CD4-positive, alpha-beta T cell treated with Interleukin-2 at 100 ng/mL for 4 hours (primary cell): ENCODE measurements at regions not wholly inside any gene's neighbourhood (a gene's known extent, or its start where the extent isn't known, plus 50 kb on each side); places are given as distances from the start of the nearest gene placed in this dataset.

Source experiments
- DNase-seq: peaks from one replicate; pipeline ENCODE4 v3.0.0-alpha.2; 2020; ENCODE audit warnings: low spot score

DNA sequence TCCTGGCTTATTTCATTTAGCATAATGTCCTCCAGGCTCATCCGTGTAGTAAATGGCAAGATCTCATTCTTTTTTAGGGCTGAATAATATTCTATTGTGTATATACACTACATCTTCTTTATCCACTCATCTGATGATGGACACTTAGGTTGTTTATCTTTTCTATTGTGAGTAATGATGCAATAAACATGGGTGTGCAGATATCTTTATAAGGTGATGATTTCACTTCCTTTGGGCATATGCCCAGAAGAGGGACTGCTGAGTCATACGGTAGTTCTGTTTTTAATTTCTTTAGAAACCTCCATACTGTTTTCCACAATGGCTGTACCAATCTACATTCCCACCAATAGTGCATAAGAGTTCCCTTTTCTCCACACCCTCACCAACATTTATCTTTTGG is 317.6 kb upstream of the CNKSR2 start:
- DNase-seq = no peak

GRCh38 chrX:21047034-21047455 is 327.2 kb upstream of the CNKSR2 start:
- no peak for DNase-seq

GRCh38 chrX:21014326-21014725 is 359.9 kb upstream of the CNKSR2 start:
- DNase-seq = no peak

- no peak for DNase-seq
Observed at GRCh38 chrX:21004835-21005234, 369.4 kb upstream of the CNKSR2 start.

GRCh38 chrX:20995829-20996228 is 378.4 kb upstream of the CNKSR2 start:
- DNase-seq = no peak

GRCh38 chrX:20989361-20989760 is 384.9 kb upstream of the CNKSR2 start:
- no peak for DNase-seq

DNA sequence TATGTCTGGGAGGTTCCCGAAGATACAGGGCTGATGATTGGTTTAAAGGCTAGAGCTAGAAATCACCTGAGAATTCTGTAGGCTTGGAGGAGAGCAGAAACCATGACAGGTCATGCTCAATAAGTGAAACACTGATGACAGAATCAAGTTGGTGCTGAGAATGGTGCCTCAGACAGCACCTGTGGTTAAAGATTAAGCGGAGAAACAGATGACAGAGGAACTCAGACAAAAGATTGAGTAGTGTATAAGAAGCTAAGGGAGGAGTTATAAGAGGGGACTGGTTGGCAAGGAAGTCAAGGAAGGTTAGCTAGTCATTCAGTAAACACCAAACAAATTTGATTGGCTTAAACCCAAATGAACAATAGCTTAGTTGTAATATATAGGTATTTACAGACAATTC is 385.4 kb upstream of the CNKSR2 start:
- DNase-seq = no peak

DNA sequence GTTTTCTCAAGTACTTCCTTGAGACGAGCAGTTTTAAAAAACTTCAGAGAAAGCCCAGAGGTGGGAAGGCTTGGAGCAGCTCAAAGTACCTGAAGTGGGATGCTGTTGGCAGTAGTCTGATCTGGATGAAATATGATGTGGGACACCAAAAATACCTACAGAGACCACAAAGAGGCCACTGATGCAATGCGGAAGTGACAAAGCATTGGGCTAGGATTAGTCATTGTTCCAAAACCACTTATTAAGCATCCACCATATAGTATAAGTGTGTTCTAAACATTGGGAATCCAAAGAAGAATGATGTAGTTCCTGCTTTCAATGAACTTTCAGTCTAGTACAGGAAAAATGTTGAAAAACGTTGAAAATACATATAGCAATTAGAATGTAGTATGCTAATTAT is 386.1 kb upstream of the CNKSR2 start:
- DNase-seq = no peak

DNA sequence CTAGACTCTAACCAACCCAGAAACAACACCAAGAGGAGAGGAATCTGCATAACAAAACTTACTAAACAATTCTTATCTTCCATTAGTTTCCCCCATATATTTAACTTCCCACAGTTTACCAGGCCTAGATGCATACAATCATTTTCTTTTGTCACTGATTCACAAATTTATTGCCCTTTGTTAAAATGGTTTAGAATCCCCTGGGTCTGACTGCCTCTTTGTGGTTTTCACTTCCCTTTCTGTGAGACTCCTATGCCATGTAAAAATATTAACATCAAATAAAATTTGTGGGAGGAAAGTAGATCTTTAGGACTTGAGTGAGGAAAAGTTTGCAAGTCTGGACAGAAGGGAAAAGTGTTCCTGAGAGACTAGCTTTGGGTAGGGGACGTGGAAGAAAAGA is 393.8 kb upstream of the CNKSR2 start:
- no peak for DNase-seq

- DNase-seq = no peak
Observed at GRCh38 chrX:20974326-20974725, 399.9 kb upstream of the CNKSR2 start.

DNA sequence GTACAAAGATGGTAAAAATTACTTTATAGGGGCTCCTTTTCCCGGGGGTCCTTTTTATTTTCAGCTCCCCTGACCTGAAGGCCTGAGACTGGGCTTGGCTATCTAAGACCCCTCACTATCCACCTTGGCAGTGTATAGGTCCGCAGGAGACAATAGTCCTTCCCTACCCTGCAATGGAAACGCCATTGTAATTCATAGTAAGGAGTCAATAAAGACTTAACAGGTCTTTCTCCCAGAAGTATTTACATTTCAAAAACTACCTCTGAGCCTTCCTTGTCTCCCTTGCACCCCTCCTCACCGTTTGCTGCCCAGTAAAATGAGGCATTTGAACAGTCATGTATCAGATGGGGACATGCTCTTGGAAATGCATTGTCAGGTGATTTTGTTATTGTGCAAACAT is 401.2 kb upstream of the CNKSR2 start:
- DNase-seq = no peak

- DNase-seq = no peak
Observed at GRCh38 chrX:20971250-20971649, 403.0 kb upstream of the CNKSR2 start.

GRCh38 chrX:20969565-20969964 is 404.7 kb upstream of the CNKSR2 start:
- DNase-seq = no peak

DNA sequence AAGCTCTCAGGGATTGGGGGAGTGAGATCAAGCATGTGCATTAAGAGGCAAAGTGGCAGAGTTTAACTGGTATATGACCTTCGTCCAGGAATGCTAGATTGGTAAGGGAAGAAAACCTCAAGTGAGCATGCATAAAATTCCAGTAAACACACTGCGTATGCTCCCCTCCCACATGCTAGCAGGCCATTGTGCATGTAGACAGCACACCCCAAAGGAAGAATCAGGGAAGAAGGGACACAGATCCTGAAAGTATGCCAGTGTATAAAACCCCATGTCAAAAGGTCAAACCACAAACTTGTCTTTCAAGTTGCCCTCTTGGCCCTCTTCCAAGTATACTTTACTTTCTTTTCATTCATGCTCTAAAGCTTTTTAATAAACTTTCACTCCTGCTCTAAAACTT is 405.2 kb upstream of the CNKSR2 start:
- DNase-seq = no peak

- no peak for DNase-seq
Observed at GRCh38 chrX:20967725-20968124, 406.5 kb upstream of the CNKSR2 start.

DNA sequence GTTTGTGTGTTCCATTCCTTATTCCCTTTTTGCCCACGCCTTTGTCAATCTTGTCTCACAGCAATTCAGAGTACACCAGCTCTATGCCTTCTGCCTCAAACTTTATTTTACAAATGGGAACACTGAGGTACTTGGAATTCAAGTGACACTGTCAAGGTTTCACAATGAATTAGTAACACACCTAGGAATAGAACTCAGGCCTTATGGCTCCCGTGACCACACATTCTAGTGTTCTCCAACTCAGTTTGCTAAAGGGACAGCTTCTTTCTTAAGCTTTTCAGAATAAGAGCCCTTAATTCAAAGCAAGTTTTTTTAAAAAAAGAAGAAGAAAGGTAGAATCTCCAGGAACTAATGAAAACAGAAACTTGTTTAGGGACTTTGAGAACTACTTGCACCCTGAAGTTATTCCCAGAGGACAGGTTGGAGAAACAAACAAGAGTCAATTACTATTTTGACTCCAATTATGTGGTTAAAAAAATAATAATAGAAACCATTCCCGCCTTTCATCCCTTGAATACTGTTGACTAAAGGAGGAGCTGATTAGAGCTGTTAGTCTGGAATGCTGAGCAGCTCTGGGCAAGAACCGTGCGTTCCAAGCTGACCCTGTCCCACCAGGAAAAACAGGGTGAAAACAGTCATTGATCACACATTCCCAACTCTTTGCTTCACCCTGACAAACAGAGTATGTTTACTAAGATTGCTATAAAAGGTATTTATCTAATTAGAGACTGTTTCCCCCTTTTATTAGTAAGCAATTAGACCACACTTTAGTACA is 408.8 kb upstream of the CNKSR2 start:
- DNase-seq = no peak

DNA sequence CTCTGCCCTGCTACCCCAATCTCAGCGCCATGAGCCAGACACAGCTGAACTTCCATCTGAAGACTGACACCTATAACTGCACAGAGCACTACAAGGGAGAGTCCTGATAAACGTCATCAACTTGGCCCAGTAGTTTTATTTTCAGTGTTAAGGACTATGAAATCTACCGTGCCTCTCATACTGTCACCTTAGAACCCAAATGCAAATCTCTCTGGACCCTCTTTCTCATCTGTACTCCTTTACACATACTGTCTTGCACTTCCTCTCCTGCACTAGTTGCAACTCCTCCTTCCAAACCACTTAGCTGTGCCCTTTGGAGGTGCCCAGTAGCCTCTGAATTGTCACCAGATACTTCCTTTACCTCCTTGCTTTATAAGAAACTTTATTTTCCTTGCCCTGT is 420.2 kb upstream of the CNKSR2 start:
- DNase-seq = no peak

GRCh38 chrX:20952180-20952579 is 422.0 kb upstream of the CNKSR2 start:
- no peak for DNase-seq

DNA sequence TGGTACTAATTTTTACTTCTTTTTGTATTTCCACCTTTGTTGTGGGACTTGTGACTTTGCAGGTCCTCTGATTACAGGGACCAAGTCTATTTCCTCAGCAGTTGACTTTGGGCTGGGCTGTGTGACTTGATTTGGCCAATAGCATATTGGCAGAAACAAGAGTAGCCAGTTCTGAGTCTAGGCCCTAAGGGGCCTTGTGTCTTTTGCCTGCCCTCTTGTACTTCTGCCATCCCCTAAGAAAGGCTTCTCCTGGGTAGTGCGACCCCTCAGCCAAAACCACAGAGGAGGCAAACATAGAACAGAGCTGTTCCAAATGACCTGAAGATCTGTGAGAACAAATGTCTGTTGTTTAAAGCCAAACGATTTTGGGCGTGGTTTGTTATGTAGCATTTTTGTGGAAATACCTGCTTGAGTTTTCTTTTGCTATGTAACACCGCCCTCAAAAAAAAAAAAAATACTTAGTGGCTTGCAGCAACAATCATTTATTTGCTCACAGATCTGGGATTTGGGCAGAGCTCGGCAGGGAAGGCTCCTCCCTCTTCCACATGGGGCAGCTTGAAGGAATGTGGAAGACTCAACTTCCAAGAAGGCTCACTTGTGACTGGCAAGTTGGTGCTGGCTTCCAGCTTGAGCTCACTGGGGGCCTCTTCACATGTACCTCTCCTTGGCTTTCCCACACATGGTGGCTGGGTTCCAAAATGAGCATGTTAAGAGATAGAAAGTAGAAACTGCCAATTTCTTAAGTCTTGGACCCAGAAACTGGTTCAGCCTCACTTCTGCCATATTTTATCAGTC is 423.0 kb upstream of the CNKSR2 start:
- DNase-seq = no peak

DNA sequence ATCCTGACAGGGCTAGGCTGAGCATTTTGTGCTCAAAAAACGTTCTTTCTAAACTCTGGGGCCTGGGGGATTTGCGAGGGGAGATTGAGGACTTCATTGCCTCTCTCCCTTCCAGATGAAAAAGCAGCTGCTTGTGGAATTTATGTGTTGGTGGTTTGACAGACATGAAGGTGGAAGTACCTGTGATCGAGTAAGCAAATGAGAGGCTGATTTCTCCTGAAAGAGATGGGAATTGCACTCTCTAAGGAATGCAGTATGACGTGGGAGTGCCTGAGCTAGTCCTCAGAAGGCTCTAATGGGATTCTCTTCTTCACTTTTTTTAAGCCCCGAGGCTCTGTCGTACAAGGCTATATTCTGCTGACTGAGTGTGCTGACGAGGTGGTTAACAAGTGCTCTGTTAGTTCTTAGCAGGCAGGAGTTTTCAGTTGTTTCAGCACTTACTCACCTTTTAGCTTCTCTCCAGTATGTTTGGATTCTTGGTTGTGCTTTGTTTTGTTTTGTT is 426.8 kb upstream of the CNKSR2 start:
- DNase-seq = no peak

GRCh38 chrX:20913760-20914159 is 460.5 kb upstream of the CNKSR2 start:
- DNase-seq = no peak

DNA sequence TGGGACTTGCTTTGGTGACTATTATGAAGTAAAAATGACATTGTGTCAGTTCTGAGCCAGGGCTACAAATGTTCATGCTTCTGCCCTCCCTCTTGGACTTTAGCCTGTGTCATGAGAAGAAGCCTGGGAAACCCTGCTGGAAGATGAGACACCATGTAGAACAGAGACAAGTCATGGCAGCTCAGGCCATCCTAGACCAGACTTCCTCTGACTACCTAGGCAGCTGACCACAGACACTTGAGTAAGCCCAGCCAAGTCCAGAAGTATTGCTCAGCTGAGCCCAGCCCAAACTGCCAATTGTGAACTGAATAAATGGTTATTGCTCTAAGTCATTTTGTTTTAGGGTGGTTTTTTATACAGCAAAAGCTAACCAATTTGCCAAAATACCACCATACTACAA is 467.6 kb upstream of the CNKSR2 start:
- DNase-seq = no peak

- no peak for DNase-seq
Observed at GRCh38 chrX:20884565-20884964, 489.7 kb upstream of the CNKSR2 start.
